NCI-H748 (cell line): ENCODE measurements at regions not wholly inside any gene's neighbourhood (a gene's known extent, or its start where the extent isn't known, plus 50 kb on each side); places are given as distances from the start of the nearest gene placed in this dataset.

Source experiments
- DNase-seq: peaks from one replicate; lab custom pipeline; 2025; ENCODE audit not compliant: unreplicated experiment; lab: John Stamatoyannopoulos, UW

DNA sequence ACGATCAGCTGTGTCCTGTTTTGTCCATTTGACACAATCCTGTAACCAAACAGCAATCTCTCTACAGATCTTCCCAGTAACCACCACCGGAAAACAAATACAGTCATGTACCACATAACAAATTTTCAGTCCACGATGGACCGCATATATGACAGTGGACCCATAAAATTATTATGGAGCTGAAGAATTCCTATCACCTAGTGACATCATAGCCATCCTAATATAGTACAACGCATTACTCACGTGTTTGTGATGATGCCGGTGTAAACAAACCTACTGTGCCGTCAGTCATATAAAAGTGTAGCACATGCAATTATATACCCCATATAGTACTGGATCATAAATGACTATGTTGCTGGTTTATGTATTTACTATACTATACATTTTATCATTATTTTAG lies 133.7 kb upstream of the EDNRA start:
- no peak for DNase-seq

DNA sequence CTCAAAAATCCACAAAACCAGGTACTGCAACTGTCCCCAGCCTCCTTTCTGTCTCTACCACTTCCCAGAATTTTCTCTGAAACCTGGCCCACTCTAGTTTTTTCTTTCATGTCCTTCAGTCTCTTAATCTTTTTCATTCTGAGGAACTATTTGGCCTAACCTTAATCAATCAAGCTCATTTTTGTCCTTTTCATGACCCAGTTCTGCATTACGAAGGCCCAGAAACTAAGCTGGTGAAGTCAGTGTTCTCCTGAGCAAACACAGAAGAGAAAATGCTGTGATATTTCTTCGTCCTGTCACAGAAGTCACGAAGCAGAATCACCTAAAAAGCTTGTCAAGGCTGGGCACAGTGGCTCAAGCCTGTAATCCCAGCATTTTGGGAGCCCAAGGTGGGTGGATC lies 131.7 kb upstream of the EDNRA start:
- no peak for DNase-seq

DNA sequence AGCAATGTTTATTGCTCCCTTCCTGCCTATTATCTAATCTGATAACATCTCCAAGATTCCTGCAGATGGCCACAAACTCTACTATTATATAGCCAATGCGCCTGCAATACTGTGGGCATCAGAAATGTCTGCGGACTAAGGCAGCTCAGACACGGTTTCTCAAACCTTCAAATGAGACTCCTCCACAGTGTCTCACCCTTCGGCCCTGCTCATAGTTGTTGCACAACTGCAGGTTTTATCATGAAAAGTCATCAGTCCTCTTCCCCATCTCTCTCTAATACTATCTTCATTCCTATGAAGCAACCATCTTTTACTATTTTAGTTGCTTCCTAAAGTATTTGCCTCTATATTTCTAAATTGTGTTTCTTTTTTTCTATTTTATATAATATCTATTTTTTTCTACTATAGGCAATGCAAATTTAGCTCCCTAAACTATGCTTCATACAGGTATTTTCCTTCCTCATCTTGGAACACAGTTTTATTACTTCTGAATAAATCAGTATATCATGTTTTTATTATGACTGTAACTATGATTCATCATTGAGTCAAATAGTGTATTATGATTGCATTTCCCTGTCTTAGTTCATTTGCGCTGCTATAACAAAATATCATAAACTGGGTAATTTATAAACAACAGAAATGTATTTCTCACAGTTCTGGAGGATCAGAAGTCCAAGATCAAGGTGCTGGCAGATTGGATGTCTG lies 129.7 kb upstream of the EDNRA start:
- no peak for DNase-seq

DNA sequence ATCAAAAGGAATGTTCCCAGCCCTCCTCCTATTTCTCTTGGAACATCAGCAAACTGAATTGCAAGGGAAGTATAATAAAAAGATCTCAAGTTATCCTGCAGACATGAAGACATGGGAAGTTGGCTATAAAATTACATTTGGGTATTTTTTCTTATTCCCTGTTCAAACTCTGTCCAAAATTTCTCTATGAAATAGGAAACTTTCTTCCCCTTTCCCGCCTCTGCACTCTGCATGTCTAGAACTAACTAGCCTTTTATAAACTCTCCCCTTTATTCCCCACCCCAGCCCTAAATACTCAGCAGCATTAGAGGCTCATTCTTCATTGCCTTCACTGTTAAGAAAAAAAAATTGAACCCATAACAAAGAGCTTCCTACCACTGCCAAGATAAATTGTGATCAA lies 126.7 kb upstream of the EDNRA start:
- no peak for DNase-seq

DNA sequence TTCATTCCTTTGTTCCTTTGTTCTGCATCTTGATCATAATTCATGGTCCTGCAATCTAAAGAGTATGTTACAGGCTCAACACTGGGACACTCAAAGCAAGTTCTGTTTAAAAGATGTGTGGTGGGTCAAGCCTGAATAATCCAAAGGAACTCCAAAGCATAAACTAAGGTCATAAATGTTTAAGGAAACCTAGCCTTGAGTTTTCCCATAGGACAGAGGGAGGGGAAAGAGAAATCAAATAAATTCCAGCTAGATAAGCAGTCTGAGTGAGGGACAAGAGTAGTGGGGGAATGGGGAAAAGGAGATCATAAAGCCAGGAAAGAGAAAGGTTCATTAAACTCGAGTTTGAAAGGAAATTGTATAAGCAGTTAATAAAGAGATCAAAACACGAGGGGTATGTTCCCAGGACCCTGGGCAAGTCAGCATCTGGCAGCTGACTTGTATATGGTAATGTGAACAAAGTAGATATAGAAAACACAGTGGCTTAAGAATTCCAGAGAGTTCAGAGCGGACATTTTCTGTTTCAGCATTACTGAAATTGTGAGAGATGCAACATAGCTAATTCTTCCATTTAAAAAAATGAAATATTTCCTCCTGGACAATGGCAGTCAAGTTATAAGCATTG lies 125.8 kb upstream of the EDNRA start:
- no peak for DNase-seq

DNA sequence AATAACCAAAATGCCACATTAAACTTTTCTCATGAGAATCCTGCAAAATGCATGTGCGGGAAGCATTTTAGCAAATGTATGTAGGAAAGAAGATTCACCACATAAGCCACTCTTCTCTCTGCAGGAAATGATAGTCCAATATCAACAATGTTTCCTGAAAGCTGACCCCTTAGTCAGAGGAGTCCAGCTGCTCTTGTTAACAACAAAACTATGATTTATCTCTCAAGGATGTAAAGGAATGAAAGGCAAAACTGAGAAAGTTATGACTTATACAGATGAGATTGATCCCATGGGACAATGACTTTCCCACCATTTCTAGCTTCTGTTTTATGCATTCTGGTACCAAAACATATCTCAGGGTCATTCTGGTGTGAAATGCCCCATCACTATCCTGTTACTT lies 125.0 kb upstream of the EDNRA start:
- no peak for DNase-seq

DNA sequence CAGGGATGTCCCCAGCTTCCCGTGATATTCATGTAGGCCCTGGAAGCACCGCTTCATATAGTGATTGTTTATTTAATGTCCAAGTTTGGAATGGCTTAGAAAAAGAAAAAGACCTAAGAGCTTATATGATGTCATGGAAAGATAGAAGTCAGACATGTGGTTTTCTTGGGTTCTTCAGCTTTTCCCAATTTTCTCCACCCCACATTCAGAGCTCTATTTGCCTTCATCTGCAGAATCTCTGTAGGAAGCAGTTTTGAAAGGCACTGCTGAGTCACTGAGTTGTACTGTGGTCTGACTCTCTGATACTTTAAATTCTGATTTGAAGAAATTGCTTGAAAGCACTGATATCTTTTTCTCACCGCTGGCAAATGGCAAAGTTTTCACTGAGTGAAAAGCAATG lies 120.6 kb upstream of the EDNRA start:
- DNase-seq = no peak

DNA sequence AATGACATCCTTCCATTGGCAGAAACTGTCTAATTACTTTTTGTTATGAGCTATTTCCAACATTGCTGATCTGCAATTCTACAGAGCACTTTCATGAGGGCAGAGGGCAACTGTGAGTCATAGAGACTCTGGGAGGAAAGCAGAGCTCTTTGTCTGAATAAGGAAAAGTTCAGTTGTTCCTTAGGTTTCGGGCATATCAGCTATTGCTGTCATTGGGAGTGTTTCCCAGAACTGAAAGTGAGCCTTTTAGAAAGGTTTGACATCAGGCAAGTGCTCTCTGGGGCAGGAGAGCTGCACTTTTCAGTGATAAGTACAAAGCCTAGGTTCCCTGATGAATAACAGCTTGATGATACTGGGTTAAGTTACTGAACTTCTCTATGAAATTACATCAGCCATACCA lies 119.2 kb upstream of the EDNRA start:
- DNase-seq = no peak

DNA sequence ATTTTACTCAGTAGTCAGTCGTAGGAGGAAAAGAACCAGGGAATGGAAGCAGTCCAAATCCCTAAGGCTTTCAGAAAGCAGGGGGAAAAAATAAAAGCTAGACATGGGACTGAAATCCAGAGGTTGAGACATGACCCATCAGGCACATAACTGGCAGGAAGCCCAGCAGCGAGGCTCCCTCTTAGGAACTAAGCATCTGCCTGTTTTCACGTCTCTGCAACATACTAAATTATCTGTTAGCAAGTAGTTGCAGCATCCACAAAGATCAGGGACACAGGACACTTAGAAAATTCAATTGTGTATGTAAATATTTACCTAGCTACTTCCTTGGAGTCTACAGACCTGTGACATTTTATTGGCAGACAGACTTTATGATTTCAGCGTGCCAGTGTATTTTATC lies 118.0 kb upstream of the EDNRA start:
- DNase-seq = no peak

DNA sequence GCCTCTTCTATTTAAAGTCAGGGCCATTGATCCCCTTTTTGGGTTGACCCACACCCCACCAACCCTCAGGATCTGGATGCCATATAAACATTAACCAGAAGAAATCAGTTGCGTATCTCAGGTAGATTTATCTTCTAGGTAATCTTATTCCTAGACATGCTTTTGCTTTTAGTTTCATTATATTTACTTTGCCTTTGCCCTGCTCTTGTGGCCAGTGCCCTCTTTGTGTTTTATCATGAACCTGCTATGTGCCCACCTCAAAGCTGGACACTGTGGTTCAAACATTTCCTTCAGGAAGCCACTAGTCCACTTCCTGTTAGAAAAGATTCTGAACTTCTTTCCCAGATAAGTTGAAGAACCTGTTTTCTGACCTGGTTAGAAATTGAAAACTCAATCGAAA lies 117.4 kb upstream of the EDNRA start:
- DNase-seq = no peak

DNA sequence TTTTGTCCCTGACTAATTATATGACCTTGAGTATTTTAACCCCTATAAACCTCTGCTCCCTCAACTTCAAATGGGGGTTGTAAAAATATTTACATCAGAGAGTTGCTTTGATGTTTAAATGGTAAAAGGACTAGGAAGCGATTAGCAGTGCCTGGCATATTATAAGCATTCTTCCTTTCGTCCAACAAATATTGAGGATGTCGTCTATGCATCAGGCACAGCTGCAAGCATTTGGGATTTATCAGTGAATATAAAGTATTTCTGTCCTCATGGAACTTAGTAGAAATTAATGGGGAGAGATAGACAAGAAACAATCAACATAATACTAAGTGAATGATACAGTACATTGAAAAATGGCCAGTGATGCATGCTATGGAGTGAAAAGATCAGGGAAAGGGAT lies 115.5 kb upstream of the EDNRA start:
- DNase-seq = no peak

DNA sequence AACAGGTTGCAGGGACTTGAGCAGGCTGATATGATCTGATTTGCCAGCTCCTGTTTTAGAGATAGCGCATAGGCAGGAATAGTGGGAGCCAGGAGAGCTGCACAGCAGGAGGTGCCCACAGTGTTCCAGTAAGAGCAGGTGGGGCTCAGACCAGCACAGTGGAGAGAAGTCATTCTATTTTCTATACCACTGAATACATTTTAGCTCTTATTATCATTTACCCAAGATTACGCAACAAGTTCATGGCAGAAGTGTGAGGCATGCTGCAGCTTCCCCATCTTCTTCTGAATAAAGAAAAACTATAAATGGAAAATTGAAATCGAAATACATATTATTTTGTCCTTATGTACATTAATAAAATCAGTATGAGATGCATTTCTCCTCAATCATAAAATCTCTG lies 114.7 kb upstream of the EDNRA start:
- no peak for DNase-seq

DNA sequence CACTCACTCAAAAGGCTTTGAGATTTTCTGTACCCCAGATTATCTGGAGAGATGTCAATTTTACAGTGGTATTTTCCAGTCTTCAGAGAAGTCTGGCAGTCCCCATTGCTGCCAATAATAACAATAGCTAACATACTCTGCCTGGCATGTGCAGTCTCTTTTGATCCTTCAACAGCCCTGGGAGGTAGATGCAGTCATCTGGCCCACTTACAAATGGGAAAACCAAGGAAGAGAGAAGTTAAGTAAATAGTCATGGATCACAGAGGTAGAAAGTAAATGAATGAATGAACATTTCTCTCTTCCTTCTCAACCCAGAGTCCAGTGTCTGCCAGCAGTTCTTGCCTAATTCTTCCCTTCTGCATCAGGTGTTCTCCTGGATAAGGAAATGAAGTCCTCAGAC lies 113.0 kb upstream of the EDNRA start:
- no peak for DNase-seq

DNA sequence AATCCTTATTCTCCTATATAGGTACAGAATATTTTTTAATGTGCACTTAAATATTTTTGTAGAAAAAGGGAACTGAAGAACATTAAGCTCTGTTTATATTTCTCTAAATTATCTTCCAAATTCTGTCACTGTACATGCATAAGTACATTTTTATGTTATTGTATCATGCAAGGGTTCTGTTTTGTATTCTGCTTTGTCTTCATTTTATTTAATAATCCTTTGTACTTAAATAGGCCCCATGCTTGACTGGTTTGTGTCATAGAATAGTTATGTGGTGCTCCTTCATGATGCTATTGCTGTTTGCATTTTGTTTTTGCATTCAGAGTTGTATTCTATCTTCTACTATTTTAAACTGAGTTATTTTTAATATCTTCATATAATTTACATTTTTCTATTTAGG lies 111.9 kb upstream of the EDNRA start:
- DNase-seq = no peak

DNA sequence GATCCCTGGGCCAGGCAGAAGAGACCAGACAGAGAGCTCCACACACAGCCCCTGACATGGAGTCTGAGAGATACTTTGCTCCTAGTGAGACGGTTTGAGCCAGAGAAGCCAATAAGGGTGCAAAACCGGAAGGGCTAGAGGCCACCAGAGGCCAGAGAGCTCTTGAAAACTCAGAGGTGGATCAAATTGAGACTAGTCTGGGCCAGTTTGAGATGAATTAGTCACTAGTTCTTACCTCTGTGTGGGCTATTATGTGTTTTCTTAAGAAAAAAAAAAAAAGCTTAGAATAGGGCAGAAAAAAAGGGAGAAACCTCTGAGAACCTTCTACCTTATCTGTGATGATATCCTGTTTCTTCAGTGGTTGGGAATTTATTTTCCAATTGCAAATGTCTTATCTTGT lies 110.4 kb upstream of the EDNRA start:
- no peak for DNase-seq

DNA sequence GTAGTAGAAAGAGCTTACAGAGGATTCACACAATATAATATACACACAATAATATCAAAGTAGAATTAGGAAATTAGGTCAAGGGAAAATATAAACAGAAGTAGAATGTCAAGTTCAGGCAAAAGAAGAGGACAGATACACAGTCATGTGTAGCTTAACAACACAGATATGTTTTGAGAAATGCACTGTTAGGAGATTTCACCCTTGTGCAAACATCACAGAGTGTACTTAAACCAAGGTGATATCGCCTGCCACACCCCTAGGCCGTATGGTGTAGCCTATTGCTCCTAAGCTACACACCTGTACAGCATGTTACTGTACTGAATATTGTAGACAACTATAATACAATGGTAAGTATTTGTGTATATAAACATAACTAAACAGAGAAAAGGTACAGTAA lies 110.0 kb upstream of the EDNRA start:
- DNase-seq = no peak

DNA sequence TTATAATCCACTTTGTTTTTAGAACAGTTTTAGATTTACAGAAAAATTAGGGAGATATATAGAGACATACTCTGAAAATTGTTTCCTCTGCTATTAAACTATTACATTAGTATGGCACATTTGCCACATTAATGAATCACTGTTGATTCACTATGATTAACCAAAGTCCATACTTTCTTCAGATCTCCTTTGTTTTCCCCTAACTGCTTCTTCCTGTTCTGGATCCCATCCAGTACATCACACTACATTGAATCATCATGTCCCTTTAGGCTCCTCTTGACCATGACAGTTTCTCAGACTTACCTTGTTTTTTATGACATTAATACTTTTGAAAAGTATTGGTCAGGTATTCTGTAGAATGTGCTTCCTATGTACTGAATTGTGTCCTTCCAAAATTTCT lies 109.2 kb upstream of the EDNRA start:
- DNase-seq = no peak

DNA sequence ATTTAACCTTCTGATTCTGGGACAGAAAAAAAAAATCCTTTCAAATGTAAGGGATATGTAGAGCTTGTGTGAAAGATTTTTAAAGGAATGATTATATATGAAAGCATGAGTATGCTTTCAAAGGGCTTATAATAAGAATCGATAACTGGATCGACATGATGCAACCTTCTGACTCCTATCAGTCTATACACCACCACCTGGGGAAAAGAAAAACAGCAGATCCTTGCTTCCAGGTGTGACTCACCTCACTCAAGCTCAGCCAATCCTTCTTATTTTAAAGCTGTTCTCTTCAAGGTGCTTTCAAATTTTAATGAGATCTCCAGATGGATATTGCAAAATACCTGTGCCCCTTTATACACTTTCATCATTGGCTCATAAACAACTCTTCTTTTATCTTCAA lies 102.1 kb upstream of the EDNRA start:
- no peak for DNase-seq

DNA sequence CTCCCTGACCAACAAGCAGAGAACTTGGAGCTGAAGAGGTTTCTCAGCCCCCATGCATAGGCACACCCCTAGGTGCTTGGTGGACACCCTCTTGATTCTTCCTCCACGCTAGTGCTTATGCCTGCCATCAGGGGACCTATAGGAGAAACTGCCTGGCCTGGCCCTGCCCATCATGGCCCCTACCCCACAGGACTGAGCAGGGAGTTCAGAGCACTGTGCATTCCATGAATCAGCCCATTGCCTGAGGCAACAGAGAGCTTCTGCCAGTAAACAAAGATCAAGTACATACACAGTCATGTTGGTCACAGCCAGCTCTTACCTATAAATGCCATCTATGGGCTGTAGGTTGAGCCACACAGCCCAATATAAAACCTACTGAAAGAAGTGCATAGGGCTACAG lies 99.1 kb upstream of the EDNRA start:
- DNase-seq = no peak

DNA sequence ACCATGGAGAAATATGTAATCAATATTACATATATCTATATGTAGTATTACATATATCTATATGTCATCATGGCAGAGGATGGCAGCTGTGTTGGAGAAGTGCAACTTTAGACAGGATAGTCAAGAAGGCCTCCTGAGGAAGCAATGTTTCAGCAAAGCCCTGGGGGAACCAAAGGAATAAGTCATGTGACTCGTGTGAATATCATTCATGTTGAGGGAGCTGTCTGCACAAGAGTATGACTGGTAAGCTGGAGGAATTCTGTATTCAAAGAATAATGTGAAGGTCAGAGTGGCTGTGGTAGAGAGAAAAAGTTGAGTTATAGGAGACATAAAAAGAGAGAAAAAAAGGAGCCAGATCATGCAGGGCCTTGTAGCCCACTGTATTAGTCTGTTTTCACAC lies 92.9 kb upstream of the EDNRA start:
- no peak for DNase-seq

DNA sequence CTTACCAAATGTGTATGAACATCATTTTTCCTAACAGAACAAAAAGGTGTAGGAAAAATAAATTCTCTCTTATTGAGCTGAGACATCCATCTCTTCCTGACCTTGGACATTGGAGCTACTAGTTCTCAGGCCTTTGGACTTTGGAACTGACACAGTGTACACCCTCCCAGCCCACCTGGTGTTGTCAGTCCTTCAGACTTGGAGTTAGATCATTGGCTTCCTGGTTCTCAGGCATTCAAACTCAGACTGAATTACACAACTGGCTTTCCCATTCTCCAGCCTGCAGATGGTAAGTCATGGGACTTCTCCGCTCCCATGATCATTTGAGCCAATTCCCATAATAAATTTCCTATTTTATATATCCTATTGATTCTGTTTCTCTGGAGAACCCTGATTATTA lies 84.8 kb upstream of the EDNRA start:
- DNase-seq = no peak

DNA sequence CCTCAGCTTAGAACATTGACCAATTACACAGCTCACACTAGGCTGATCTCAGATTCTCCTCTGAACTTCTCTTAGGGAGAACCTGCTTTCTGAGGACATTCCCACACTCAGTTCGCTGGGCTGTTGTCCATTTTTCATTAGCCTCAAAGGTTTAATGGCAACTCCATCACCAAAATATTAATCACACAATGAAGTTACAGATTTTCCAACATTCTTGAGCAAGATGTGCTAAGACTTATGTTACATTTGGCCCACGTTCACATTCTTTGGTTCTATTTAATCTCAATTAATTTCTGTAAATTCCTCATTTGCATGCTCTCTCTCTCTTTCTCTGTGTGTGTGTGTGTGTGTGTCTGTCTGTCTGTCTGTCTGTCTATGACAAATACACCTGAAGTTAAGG lies 82.3 kb upstream of the EDNRA start:
- no peak for DNase-seq

DNA sequence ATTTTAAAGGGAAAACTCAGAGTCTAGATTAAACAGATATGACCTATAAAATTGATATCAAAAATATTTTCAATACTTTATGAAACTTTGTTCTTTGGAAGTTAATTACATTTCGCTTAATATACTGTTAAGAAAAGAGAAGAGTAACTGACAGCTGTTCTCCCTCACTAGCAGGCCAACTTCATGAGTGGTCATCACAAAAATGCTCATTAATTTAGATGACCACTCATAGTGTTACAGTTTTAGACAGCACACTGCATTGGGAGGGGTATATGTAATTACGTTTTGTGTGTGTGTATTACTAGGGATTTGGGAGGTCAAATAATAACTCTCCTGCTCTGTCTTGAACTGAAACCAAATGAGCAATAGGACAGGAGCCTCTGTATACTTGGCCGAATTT lies 80.2 kb upstream of the EDNRA start:
- no peak for DNase-seq
